ENCODE measurements at regions not wholly inside any gene's neighbourhood (a gene's known extent, or its start where the extent isn't known, plus 50 kb on each side); places are given as distances from the start of the nearest gene placed in this dataset.

GRCh38 chr11:104365676-104366075 lies 201.7 kb upstream of the PDGFD start:
- FAIRE-seq (no peak), DNase-seq (ENCODE audit: low read depth in 1 of 2, low spot score in 2 of 2) (no peak)
- H3K27ac ChIP-seq (ENCODE audit: low read depth, low read length): no peak overlapping the region
- ChIA-PET CTCF (ENCODE audit: partially characterized antibody) (interaction anchor here (1.9 kb wide), 1 partner anchor 23 kb away, joined by 4 read pairs; no protein-coding TSS in a partner anchor), POLR2A (ENCODE audit: partially characterized antibody) (no interaction called here)
- no peak overlapping the region for H2BK20ac ChIP-seq (ENCODE audit: low read length)
- no peak overlapping the region for H4K8ac ChIP-seq (ENCODE audit: extremely low read depth, insufficient read depth, low read length)
- H3K23ac ChIP-seq (ENCODE audit: insufficient read length): no peak overlapping the region
- H3K79me1 ChIP-seq (ENCODE audit: low read depth, low read length): no peaks in the 10 kb centered on the region
- no peak overlapping the region for H4K5ac ChIP-seq (ENCODE audit: insufficient read length, low read depth, low read length)
- no peak overlapping the region for H3K4ac ChIP-seq (replicated peaks; ENCODE audit: insufficient read length, low read depth, low read length)
- no peak overlapping the region for H3K4me2 ChIP-seq (ENCODE audit: insufficient read depth in 1 of 2, low read depth in 2 of 2, low read length in 2 of 2)
- H3K27me3 ChIP-seq (replicated peaks in 1 of 4; ENCODE audit: control insufficient read depth in 3 of 4, extremely low read depth in 1 of 4, insufficient read depth in 3 of 4, low read length in 3 of 4): no peaks in the 10 kb centered on the region
- H2AK5ac ChIP-seq (ENCODE audit: low read depth, low read length): no peak overlapping the region
- no peak overlapping the region for H3K9ac ChIP-seq (replicated peaks in 1 of 4; ENCODE audit: extremely low read depth in 1 of 4, low read depth in 3 of 4, low read length in 3 of 4)
- H3K4me1 ChIP-seq (replicated peaks in 1 of 4; ENCODE audit: control insufficient read depth in 3 of 4, insufficient read depth in 4 of 4, low read length in 3 of 4): no peaks in the 10 kb centered on the region
- no peak overlapping the region for H3K4me3 ChIP-seq (ENCODE audit: extremely low read depth in 1 of 4, insufficient read depth in 2 of 4, low read depth in 3 of 4, low read length in 4 of 4)
- H2BK12ac ChIP-seq (ENCODE audit: low read depth, low read length): no peak overlapping the region
- peaks cover 4 to 8% of the 10 kb centered on the region in 2 experiments; a peak in 1 of 4 replicates for H3K9me3 ChIP-seq (ENCODE audit: insufficient read depth in 2 of 2, low read depth in 1 of 2, low read length in 1 of 2)
- no peak overlapping the region for H4K91ac ChIP-seq (replicated peaks; ENCODE audit: insufficient read length, low read length)
- H3K36me3 ChIP-seq (ENCODE audit: control insufficient read depth in 2 of 4, insufficient read depth in 4 of 4, low read length in 3 of 4): peaks cover 0 to 3% (median 0%) of the 10 kb centered on the region in 4 experiments; a peak in 1 of 8 replicates
- no peak overlapping the region for H3K56ac ChIP-seq (replicated peaks; ENCODE audit: insufficient read length, low read depth, low read length)
- no peak overlapping the region for H2BK120ac ChIP-seq (replicated peaks; ENCODE audit: low read depth, low read length)
- no peaks in the 10 kb centered on the region for H4K20me1 ChIP-seq (replicated peaks in 1 of 2; ENCODE audit: control insufficient read depth in 1 of 2, insufficient read depth in 2 of 2, low read length in 2 of 2)
- TF ChIP-seq ATF2 (IDR thresholded peaks at IDR 0.05; ENCODE audit: low read length): no peak
- no peak overlapping the region for H3K18ac ChIP-seq (ENCODE audit: extremely low read depth, low read length)
- H3K79me2 ChIP-seq (ENCODE audit: control insufficient read depth in 1 of 2, insufficient read depth in 2 of 2, low read length in 2 of 2): no peaks in the 10 kb centered on the region
- WGBS, 2 experiments (ENCODE audit: extremely low coverage in 1 of 2, insufficient coverage in 1 of 2, insufficient read length in 1 of 2, insufficient replicate concordance in 2 of 2, low coverage in 1 of 2, low lambda C conversion rate in 2 of 2, missing lambda C conversion rate in 1 of 2): 96% methylated on average over 6 of the region's 6 CpGs; no CpG with 5 or more reads in 1 of the 2 experiments
- H2AFZ ChIP-seq (ENCODE audit: low read length): no peak overlapping the region
- no peaks in the 10 kb centered on the region for H3K23me2 ChIP-seq (ENCODE audit: low read depth, low read length)
- H2BK15ac ChIP-seq (ENCODE audit: low read length): no peak overlapping the region
- no peak overlapping the region for H2BK5ac ChIP-seq (ENCODE audit: low read depth, low read length)
- H3K14ac ChIP-seq (ENCODE audit: insufficient read length): no peak overlapping the region

Data from H1 (cell line).